ENCODE measurements at regions not wholly inside any gene's neighbourhood (a gene's known extent, or its start where the extent isn't known, plus 50 kb on each side); places are given as distances from the start of the nearest gene placed in this dataset.
"Not testable (repeated sequence)": the region's sequence is repeated elsewhere in the genome, so short reads cannot be mapped to it uniquely, and the experiment has no call there.

GRCh38 chr20:25985597-25985996, 288.9 kb upstream of the ZNF337 start:
- no peak for DNase-seq

GRCh38 chr20:25984933-25985332, 288.3 kb upstream of the ZNF337 start:
- peak; percentile 68 for DNase-seq

GRCh38 chr20:25982701-25983100, 286.0 kb upstream of the ZNF337 start:
- not testable (repeated sequence) for DNase-seq

- not testable (repeated sequence) for DNase-seq
These were observed 282.0 kb upstream of the ZNF337 start for GRCh38 chr20:25978450-25979190.

GRCh38 chr20:25975816-25976215, 279.2 kb upstream of the ZNF337 start:
- not testable (repeated sequence) for DNase-seq

- DNase-seq = not testable (repeated sequence)
These were observed 268.6 kb upstream of the ZNF337 start for GRCh38 chr20:25965203-25965602.

- DNase-seq = not testable (repeated sequence)
These were observed 257.2 kb upstream of the ZNF337 start for GRCh38 chr20:25953876-25954275.

- DNase-seq = not testable (repeated sequence)
These were observed 238.6 kb upstream of the ZNF337 start for GRCh38 chr20:25935230-25935629.

GRCh38 chr20:25932806-25933205, 236.2 kb upstream of the ZNF337 start:
- DNase-seq = not testable (repeated sequence)

- DNase-seq = not testable (repeated sequence)
These were observed 235.5 kb upstream of the ZNF337 start for GRCh38 chr20:25932170-25932569.

GRCh38 chr20:25902321-25902720, 205.7 kb upstream of the ZNF337 start:
- not testable (repeated sequence) for DNase-seq

- DNase-seq = not testable (repeated sequence)
These were observed 202.0 kb upstream of the ZNF337 start for GRCh38 chr20:25898663-25899062.

- not testable (repeated sequence) for DNase-seq
These were observed 182.4 kb upstream of the ZNF337 start for GRCh38 chr20:25879096-25879495.

GRCh38 chr20:25868650-25868979, 172.0 kb upstream of the ZNF337 start:
- DNase-seq = not testable (repeated sequence)

GRCh38 chr20:25867776-25868649, 171.4 kb upstream of the ZNF337 start:
- peak; percentile 76 for DNase-seq

- DNase-seq = not testable (repeated sequence)
These were observed 170.5 kb upstream of the ZNF337 start for GRCh38 chr20:25867015-25867775.

- peak; percentile 83 for DNase-seq
These were observed 169.3 kb upstream of the ZNF337 start for GRCh38 chr20:25865715-25866656.

- DNase-seq = not testable (repeated sequence)
These were observed 168.5 kb upstream of the ZNF337 start for GRCh38 chr20:25864963-25865714.

- no peak for DNase-seq
These were observed 167.8 kb upstream of the ZNF337 start for GRCh38 chr20:25864326-25864962.

- no peak for DNase-seq
These were observed 167.1 kb upstream of the ZNF337 start for GRCh38 chr20:25863536-25864325.
